Heart right ventricle (tissue), 16 donors: ENCODE measurements at regions not wholly inside any gene's neighbourhood (a gene's known extent, or its start where the extent isn't known, plus 50 kb on each side); places are given as distances from the start of the nearest gene placed in this dataset.

ENCODE experiments used
- ATAC-seq, 8 donors: fragments of 200-7000 bp; cut with Tn5 transposase; one replicate each; pipeline ENCODE4 v1.9.1; 2020; ENCODE audit warnings: mild to moderate bottlenecking in 8 of 8, moderate library complexity in 8 of 8, moderate number of reproducible peaks in 1 of 8
- DNase-seq, 2 donors: peaks; one replicate each; pipeline ENCODE4 v3.0.0-alpha.2; 2020
- H3K27ac ChIP-seq, 10 donors: fragments of 200-600 bp; sonication (generic) in 2 of 10; one replicate each; pipeline versions ENCODE4 v1.5.0 to v1.8.0; 2020 to 2022; ENCODE audit warnings: mild to moderate bottlenecking in 3 of 10
- H3K27me3 ChIP-seq, 7 donors: fragments of 200-600 bp; one replicate each; pipeline ENCODE4 v1.8.0; 2021 to 2022; ENCODE audit warnings: mild to moderate bottlenecking in 2 of 7
- H3K36me3 ChIP-seq, 9 donors: fragments of 200-600 bp; sonication (generic) in 1 of 9; one replicate each; pipeline versions ENCODE4 v1.5.0 to v1.8.0; 2020 to 2022; ENCODE audit warnings: mild to moderate bottlenecking in 2 of 9
- H3K4me1 ChIP-seq, 9 donors: fragments of 200-600 bp; sonication (generic) in 1 of 9; one replicate each; pipeline versions ENCODE4 v1.5.0 to v1.8.0; 2020 to 2022; ENCODE audit warnings: mild to moderate bottlenecking in 4 of 9
- H3K4me3 ChIP-seq, 10 donors: fragments of 200-600 bp; sonication (generic) in 2 of 10; one replicate each; pipeline versions ENCODE4 v1.5.0 to v1.8.0; 2020 to 2022; ENCODE audit warnings: mild to moderate bottlenecking in 7 of 10, moderate library complexity in 2 of 10
- H3K9me3 ChIP-seq, 11 donors: fragments of 200-600 bp in 10 of 11; sonication (generic) in 2 of 11; one replicate each; pipeline versions ENCODE4 v1.5.0 to v1.8.0; 2013 to 2022; ENCODE audit warnings: mild to moderate bottlenecking in 2 of 11, control low read depth in 1 of 11, moderate library complexity in 1 of 11
- CTCF ChIP-seq, 9 donors: fragments of 200-600 bp; sonication (generic) in 2 of 9; IDR thresholded peaks; one replicate each; pipeline versions ENCODE4 v1.5.0 to v1.8.0; 2021 to 2022; ENCODE audit warnings: antibody characterized with exemption in 9 of 9, mild to moderate bottlenecking in 5 of 9, moderate library complexity in 1 of 9
- WGBS, 2 donors: extraction: QIAGEN DNeasy Blood & Tissue Kit; methylation state at CpG; one replicate each; pipeline ENCODE4 v1.1.7; 2013; ENCODE audit warnings: inconsistent platforms in 1 of 2; 5-methylcytosine and 5-hydroxymethylcytosine counted together
- intact Hi-C, 10 donors: fragments of 100-400 bp; cut with DNase I; formaldehyde crosslinking; loops; one replicate each; pipeline versions ENCODE4 v1.11.1 to v1.14.2; 2022
- donor health status: Arrhythmogenic right ventricular cardiomyopathy.
- donor health status: ischemic (EF 13 %, LVEDD 7.1; RV severe dilation, severe dysfunction).
- donor health status: healthy with polysubstance abuse.
- donor health status: DM: no; HTN: yes; CAD: no.
- donor health status: DM: no; HTN: no; CAD: no.
- donor health status: ischemic (EF 25% LVEDD 6.9; RV normal size, moderate dysfunction).
- donor health status: ischemic (EF 25% LVEDD 5.7; RV mildly dilated, moderate dysfunction).
- donor health status: healthy.
- donor health status: DM: yes; HTN: yes; CAD: no.
- donor health status: Ischemic cardiomyopathy.
- donor health status: ischemic (EF 35%, LVEDD 5.7; RV mildly dilated, moderate dysfunction).
- donor health status: nonischemic (EF 11% LVEDD 7.7; RV severe dilation, severe dysfunction).
- donor health status: DM: yes; HTN: yes; CAD: no.
- donor health status: PGD.
- donor health status: ischemic (EF 29% LVEDD 5.4; RV normal size, mild dysfunction).
- donor health status: nonischemic (EF 23%, LVEDD 6.1; RV moderate dilation, normal function).

GRCh38 chr2:185145316-185146121 is 547.2 kb downstream of the ZNF804A start:
- Histone ChIP-seq H3K27ac (no peak overlapping the region), H3K4me3 (no peak overlapping the region), H3K27me3 (no peaks in the 10 kb centered on the region), H3K36me3 (no peaks in the 10 kb centered on the region), H3K9me3 (no peaks in the 10 kb centered on the region), H3K4me1 (no peaks in the 10 kb centered on the region)
- ATAC-seq (no peak), DNase-seq (no peak)
- no peak for TF ChIP-seq CTCF (IDR thresholded peaks at IDR 0.05)
- WGBS, 2 donors: 83% methylated on average over 11 of the region's 11 CpGs
- intact Hi-C loops: no loop called here

GRCh38 chr2:185147361-185147760 is 549.0 kb downstream of the ZNF804A start:
- 71 to 83% methylated on average over 1 of the region's 1 CpG for WGBS, 2 donors
- Histone ChIP-seq H3K27ac (no peak overlapping the region), H3K4me3 (no peak overlapping the region), H3K9me3 (no peaks in the 10 kb centered on the region), H3K4me1 (no peaks in the 10 kb centered on the region), H3K36me3 (no peaks in the 10 kb centered on the region), H3K27me3 (no peaks in the 10 kb centered on the region)
- TF ChIP-seq CTCF (IDR thresholded peaks at IDR 0.05): no peak
- intact Hi-C loops: no loop called here
- DNase-seq (no peak), ATAC-seq (no peak)

- TF ChIP-seq CTCF (IDR thresholded peaks at IDR 0.05): no peak
- Histone ChIP-seq H3K36me3 (no peaks in the 10 kb centered on the region), H3K9me3 (no peaks in the 10 kb centered on the region), H3K27ac (no peak overlapping the region), H3K27me3 (no peaks in the 10 kb centered on the region), H3K4me3 (no peak overlapping the region), H3K4me1 (no peaks in the 10 kb centered on the region)
- ATAC-seq (no peak), DNase-seq (no peak)
- WGBS, 2 donors: 67 to 68% methylated on average over 3 of the region's 3 CpGs
- intact Hi-C loops: no loop called here
These were observed 553.9 kb downstream of the ZNF804A start for GRCh38 chr2:185152186-185152585.

GRCh38 chr2:185161701-185162100 is 563.4 kb downstream of the ZNF804A start:
- no peaks in the 10 kb centered on the region for H3K4me1 ChIP-seq
- H3K27ac ChIP-seq: no peak overlapping the region
- intact Hi-C loops: no loop called here
- H3K4me3 ChIP-seq: no peak overlapping the region
- no peaks in the 10 kb centered on the region for H3K36me3 ChIP-seq
- WGBS, 2 donors: 88 to 92% methylated on average over 2 of the region's 2 CpGs
- H3K9me3 ChIP-seq: peaks cover 0 to 27% (median 0%) of the 10 kb centered on the region in 11 donors
- TF ChIP-seq CTCF (IDR thresholded peaks at IDR 0.05): no peak
- no peaks in the 10 kb centered on the region for H3K27me3 ChIP-seq
- DNase-seq (no peak), ATAC-seq (no peak)
